ENCODE measurements at regions not wholly inside any gene's neighbourhood (a gene's known extent, or its start where the extent isn't known, plus 50 kb on each side); places are given as distances from the start of the nearest gene placed in this dataset.

DNA sequence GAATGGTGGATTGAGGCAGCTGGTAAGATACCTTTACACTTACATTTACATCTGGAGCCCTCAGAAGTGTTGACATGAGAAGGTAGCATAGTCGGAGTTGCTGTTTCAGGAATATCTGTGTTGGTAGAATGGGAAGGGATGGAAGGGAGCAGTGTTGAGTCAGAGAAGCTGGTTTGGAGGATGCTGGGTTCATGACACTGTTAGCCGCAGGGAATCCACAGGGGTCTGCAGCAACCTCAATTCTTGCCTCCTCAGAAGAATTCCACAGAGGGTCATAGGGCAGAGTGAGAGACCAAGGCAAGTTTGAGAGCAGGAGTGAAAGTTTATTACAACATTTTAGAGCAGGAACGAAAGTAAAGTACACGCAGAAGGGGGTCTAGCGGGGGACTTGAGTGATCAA, 536.8 kb downstream of the QKI start:
- H3K9me3 Mint-ChIP-seq (ENCODE audit: unreplicated experiment): no peaks in the 10 kb centered on the region

DNA sequence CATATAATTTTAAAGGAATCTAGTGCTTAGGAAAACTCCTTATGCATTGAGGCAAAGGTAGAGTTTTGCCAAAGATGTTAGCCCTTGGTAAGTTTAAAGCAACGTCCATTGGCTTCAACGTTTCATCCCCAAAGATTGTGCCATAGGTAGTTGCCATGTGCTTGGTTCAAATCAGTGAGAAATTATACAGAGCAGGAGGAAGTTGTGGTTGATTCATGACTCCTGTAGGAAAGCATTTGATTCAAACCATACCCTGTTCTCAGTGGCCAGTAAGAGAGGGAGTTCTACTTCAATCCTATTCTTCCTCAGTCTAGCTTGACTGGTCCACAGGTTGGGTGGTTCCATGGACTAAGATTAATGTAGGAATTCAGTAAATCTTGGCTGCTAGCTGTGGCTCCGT, 535.6 kb downstream of the QKI start:
- H3K27me3 Mint-ChIP-seq (ENCODE audit: unreplicated experiment): peaks cover 3% of the 10 kb centered on the region
- no peaks in the 10 kb centered on the region for H3K9me3 Mint-ChIP-seq (ENCODE audit: unreplicated experiment)
- DNase-seq (ENCODE audit: low spot score): no peak
- no peak overlapping the region for H3K4me3 Mint-ChIP-seq (ENCODE audit: unreplicated experiment)
- TF ChIP-seq, protein P1, sequence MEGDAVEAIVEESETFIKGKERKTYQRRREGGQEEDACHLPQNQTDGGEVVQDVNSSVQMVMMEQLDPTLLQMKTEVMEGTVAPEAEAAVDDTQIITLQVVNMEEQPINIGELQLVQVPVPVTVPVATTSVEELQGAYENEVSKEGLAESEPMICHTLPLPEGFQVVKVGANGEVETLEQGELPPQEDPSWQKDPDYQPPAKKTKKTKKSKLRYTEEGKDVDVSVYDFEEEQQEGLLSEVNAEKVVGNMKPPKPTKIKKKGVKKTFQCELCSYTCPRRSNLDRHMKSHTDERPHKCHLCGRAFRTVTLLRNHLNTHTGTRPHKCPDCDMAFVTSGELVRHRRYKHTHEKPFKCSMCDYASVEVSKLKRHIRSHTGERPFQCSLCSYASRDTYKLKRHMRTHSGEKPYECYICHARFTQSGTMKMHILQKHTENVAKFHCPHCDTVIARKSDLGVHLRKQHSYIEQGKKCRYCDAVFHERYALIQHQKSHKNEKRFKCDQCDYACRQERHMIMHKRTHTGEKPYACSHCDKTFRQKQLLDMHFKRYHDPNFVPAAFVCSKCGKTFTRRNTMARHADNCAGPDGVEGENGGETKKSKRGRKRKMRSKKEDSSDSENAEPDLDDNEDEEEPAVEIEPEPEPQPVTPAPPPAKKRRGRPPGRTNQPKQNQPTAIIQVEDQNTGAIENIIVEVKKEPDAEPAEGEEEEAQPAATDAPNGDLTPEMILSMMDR (IDR thresholded peaks at IDR 0.05; ENCODE audit: unreplicated experiment): no peak
- H3K36me3 Mint-ChIP-seq (ENCODE audit: low read depth, unreplicated experiment): no peaks in the 10 kb centered on the region
- H3K4me1 Mint-ChIP-seq (ENCODE audit: unreplicated experiment): peaks cover 2% of the 10 kb centered on the region
- no peak overlapping the region for H3K27ac Mint-ChIP-seq (ENCODE audit: unreplicated experiment)

More for the DNA sequence above, 536.8 kb downstream of the QKI start:
- H3K36me3 Mint-ChIP-seq (ENCODE audit: low read depth, unreplicated experiment): no peaks in the 10 kb centered on the region
- H3K27ac Mint-ChIP-seq (ENCODE audit: unreplicated experiment): no peak overlapping the region
- peaks cover 2% of the 10 kb centered on the region for H3K4me1 Mint-ChIP-seq (ENCODE audit: unreplicated experiment)
- no peak for DNase-seq (ENCODE audit: low spot score)
- TF ChIP-seq, protein P1 (IDR thresholded peaks at IDR 0.05; ENCODE audit: unreplicated experiment): no peak
- peaks cover 3% of the 10 kb centered on the region for H3K27me3 Mint-ChIP-seq (ENCODE audit: unreplicated experiment)
- no peak overlapping the region for H3K4me3 Mint-ChIP-seq (ENCODE audit: unreplicated experiment)

DNA sequence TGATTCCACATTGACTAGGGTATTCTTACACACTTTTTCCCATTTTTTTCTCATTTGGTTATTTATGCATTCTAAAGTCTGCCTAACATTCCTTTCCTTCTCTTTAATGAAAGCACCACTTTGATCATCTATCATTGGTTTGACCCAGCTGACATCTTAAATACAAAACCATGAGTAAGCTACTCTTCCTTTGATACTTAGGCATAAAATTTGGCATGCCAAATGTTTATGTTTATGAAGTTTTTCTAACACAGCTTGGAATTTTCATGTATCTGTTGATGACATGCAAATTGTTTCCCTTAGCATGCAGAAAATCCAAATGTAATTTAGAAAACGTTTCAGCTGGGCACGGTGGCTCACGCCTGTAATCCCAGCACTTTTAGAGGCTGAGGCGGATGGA, 534.9 kb downstream of the QKI start:
- no peak for DNase-seq (ENCODE audit: low spot score)
- Mint-ChIP-seq H3K27ac (ENCODE audit: unreplicated experiment) (no peak overlapping the region), H3K4me1 (ENCODE audit: unreplicated experiment) (peaks cover 2% of the 10 kb centered on the region), H3K36me3 (ENCODE audit: low read depth, unreplicated experiment) (no peaks in the 10 kb centered on the region), H3K27me3 (ENCODE audit: unreplicated experiment) (peaks cover 5% of the 10 kb centered on the region), H3K4me3 (ENCODE audit: unreplicated experiment) (no peak overlapping the region), H3K9me3 (ENCODE audit: unreplicated experiment) (no peaks in the 10 kb centered on the region)
- TF ChIP-seq, protein P1 (IDR thresholded peaks at IDR 0.05; ENCODE audit: unreplicated experiment): no peak

DNA sequence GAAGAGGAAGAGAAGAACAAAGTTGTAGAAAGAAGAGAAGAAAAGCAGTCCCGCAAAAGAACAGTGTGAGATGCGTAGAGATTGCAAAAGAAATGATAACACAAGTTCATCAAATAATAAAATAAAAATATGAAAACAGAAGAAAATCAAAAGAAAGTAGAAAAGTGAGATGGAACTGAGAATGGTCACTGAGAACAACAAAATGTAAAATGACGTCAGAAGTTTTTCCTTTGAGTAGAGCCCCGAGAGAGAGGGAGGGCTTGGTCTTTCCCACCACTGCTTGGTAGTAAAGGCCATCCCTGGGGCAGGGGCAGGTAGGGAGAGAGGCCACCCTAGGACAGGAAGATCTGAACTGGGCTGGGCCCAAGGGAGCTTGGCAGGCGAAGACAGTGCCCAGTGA, 533.7 kb downstream of the QKI start:
- no peak overlapping the region for H3K27ac Mint-ChIP-seq (ENCODE audit: unreplicated experiment)
- DNase-seq (ENCODE audit: low spot score): no peak
- TF ChIP-seq, protein P1 (IDR thresholded peaks at IDR 0.05; ENCODE audit: unreplicated experiment): no peak
- H3K4me3 Mint-ChIP-seq (ENCODE audit: unreplicated experiment): no peak overlapping the region
- no peaks in the 10 kb centered on the region for H3K9me3 Mint-ChIP-seq (ENCODE audit: unreplicated experiment)
- peaks cover 5% of the 10 kb centered on the region for H3K27me3 Mint-ChIP-seq (ENCODE audit: unreplicated experiment)
- H3K36me3 Mint-ChIP-seq (ENCODE audit: low read depth, unreplicated experiment): no peaks in the 10 kb centered on the region
- H3K4me1 Mint-ChIP-seq (ENCODE audit: unreplicated experiment): peaks cover 8% of the 10 kb centered on the region

DNA sequence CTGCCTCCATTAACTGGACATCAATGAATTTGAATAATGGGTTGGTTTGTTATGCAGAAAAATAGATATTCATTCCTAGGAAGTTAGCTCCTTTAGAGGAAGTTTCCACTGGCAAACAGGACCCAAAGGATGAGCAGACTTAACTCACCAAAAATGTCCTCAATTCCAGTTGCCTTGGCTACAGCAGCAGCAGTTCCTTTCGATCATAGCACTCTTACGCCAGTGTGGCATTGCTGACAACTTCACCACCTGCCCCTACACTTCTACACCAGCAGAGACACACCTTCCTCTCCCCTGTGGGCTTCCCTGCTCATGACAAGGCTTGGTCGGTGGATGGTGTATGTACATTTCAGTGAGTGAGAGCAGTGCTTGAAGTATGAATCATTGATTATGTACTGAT, 532.8 kb downstream of the QKI start:
- no peak overlapping the region for H3K27ac Mint-ChIP-seq (ENCODE audit: unreplicated experiment)
- peaks cover 5% of the 10 kb centered on the region for H3K27me3 Mint-ChIP-seq (ENCODE audit: unreplicated experiment)
- no peaks in the 10 kb centered on the region for H3K36me3 Mint-ChIP-seq (ENCODE audit: low read depth, unreplicated experiment)
- peaks cover 8% of the 10 kb centered on the region for H3K4me1 Mint-ChIP-seq (ENCODE audit: unreplicated experiment)
- H3K4me3 Mint-ChIP-seq (ENCODE audit: unreplicated experiment): no peak overlapping the region
- DNase-seq (ENCODE audit: low spot score): no peak
- no peaks in the 10 kb centered on the region for H3K9me3 Mint-ChIP-seq (ENCODE audit: unreplicated experiment)
- TF ChIP-seq, protein P1 (IDR thresholded peaks at IDR 0.05; ENCODE audit: unreplicated experiment): no peak
